H1 (cell line): ENCODE measurements at regions not wholly inside any gene's neighbourhood (a gene's known extent, or its start where the extent isn't known, plus 50 kb on each side); places are given as distances from the start of the nearest gene placed in this dataset.

Experiments used
- GABPA ChIP-seq: IDR thresholded peaks from 2 replicates; pipeline ENCODE4 v1.6.1; 2011; ENCODE audit warnings: mild to moderate bottlenecking, low read length, moderate library complexity, borderline replicate concordance; ENCODE audit not compliant: insufficient read depth
- POLR2AphosphoS5 ChIP-seq: IDR thresholded peaks from 2 replicates; pipeline ENCODE4 v1.6.1; 2011; ENCODE audit warnings: low read depth, low read length
- TBP ChIP-seq: IDR thresholded peaks from 2 replicates; pipeline ENCODE4 v1.6.1; 2011; ENCODE audit warnings: low read depth, low read length, improper control_type of control experiment
- YY1 ChIP-seq: IDR thresholded peaks from 2 replicates; pipeline ENCODE4 v1.6.1; 2011; ENCODE audit warnings: low read depth, mild to moderate bottlenecking, low read length
- TF ChIP-seq, protein P1 (sequence below), 3 experiments: IDR thresholded peaks; 1 replicate in 2 of 3; 2 replicates in 1 of 3; pipeline versions ENCODE4 v1.5.1 to v1.6.1; 2011; ENCODE audit warnings: low read length in 3 of 3, mild to moderate bottlenecking in 3 of 3, inconsistent platforms in 2 of 3, low read depth in 1 of 3, moderate library complexity in 1 of 3; ENCODE audit not compliant: insufficient read depth in 1 of 3; ENCODE audit errors: control extremely low read depth in 1 of 3

DNA sequence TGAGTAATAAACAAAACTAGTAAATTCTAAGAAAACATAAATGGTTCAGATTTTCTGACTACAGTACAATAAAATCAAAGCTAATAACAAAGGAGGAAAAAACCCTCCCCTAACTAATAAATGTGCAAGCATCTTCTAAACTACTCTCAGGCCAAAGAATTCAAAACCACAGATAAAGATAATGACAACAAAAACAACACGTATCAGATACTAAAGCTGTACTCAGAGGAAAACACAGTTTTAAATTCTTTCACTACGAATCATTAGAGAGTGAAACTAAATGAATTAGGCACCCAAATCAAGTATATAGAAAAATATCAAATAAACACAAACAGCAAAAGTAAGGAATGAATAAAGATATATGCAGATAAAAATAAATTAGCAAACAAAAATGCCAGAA is 200.9 kb downstream of the TEX36 start:
- TF ChIP-seq GABPA (no peak), POLR2AphosphoS5 (no peak), YY1 (no peak), TBP (no peak)
- TF ChIP-seq, protein P1, sequence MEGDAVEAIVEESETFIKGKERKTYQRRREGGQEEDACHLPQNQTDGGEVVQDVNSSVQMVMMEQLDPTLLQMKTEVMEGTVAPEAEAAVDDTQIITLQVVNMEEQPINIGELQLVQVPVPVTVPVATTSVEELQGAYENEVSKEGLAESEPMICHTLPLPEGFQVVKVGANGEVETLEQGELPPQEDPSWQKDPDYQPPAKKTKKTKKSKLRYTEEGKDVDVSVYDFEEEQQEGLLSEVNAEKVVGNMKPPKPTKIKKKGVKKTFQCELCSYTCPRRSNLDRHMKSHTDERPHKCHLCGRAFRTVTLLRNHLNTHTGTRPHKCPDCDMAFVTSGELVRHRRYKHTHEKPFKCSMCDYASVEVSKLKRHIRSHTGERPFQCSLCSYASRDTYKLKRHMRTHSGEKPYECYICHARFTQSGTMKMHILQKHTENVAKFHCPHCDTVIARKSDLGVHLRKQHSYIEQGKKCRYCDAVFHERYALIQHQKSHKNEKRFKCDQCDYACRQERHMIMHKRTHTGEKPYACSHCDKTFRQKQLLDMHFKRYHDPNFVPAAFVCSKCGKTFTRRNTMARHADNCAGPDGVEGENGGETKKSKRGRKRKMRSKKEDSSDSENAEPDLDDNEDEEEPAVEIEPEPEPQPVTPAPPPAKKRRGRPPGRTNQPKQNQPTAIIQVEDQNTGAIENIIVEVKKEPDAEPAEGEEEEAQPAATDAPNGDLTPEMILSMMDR (IDR thresholded peaks at IDR 0.05; ENCODE audit: control extremely low read depth in 1 of 3, insufficient read depth in 1 of 3, low read depth in 1 of 3, low read length in 3 of 3): no peak
